ENCODE measurements at regions not wholly inside any gene's neighbourhood (a gene's known extent, or its start where the extent isn't known, plus 50 kb on each side); places are given as distances from the start of the nearest gene placed in this dataset.

- WGBS (ENCODE audit: insufficient coverage): no CpG with 5 or more reads among the region's 2 CpGs
- Histone ChIP-seq H3K4me1 (ENCODE audit: control insufficient read depth, insufficient read depth, low read length) (no peaks in the 10 kb centered on the region), H3K27ac (ENCODE audit: low read depth, low read length) (no peak overlapping the region)
Observed at GRCh38 chr2:150188800-150189199, 298.7 kb downstream of the RND3 start.

GRCh38 chr2:150188177-150188576 is 299.3 kb downstream of the RND3 start:
- no peaks in the 10 kb centered on the region for H3K9me3 ChIP-seq (ENCODE audit: control insufficient read depth, insufficient read depth, low read length)
- H3K4me3 ChIP-seq (ENCODE audit: low read depth, low read length): no peak overlapping the region
- H3K27me3 ChIP-seq (ENCODE audit: control insufficient read depth, insufficient read depth, low read length): no peaks in the 10 kb centered on the region
- no peaks in the 10 kb centered on the region for H3K36me3 ChIP-seq (ENCODE audit: control insufficient read depth, insufficient read depth, low read length)
- H3K27ac ChIP-seq (ENCODE audit: low read depth, low read length): no peak overlapping the region
- DNase-seq (ENCODE audit: low read depth in 4 of 6, low spot score in 6 of 6): no peak
- no peaks in the 10 kb centered on the region for H3K4me1 ChIP-seq (ENCODE audit: control insufficient read depth, insufficient read depth, low read length)
- WGBS (ENCODE audit: insufficient coverage): no CpG with 5 or more reads among the region's 4 CpGs

More at GRCh38 chr2:150188800-150189199, 298.7 kb downstream of the RND3 start:
- H3K36me3 ChIP-seq (ENCODE audit: control insufficient read depth, insufficient read depth, low read length): no peaks in the 10 kb centered on the region
- no peak overlapping the region for H3K4me3 ChIP-seq (ENCODE audit: low read depth, low read length)
- no peak for DNase-seq (ENCODE audit: low read depth in 4 of 6, low spot score in 6 of 6)
- no peaks in the 10 kb centered on the region for H3K27me3 ChIP-seq (ENCODE audit: control insufficient read depth, insufficient read depth, low read length)
- H3K9me3 ChIP-seq (ENCODE audit: control insufficient read depth, insufficient read depth, low read length): no peaks in the 10 kb centered on the region

GRCh38 chr2:150182566-150183235 is 304.8 kb downstream of the RND3 start:
- no peaks in the 10 kb centered on the region for H3K9me3 ChIP-seq (ENCODE audit: control insufficient read depth, insufficient read depth, low read length)
- no peak overlapping the region for H3K4me3 ChIP-seq (ENCODE audit: low read depth, low read length)
- H3K27ac ChIP-seq (ENCODE audit: low read depth, low read length): no peak overlapping the region
- no peaks in the 10 kb centered on the region for H3K36me3 ChIP-seq (ENCODE audit: control insufficient read depth, insufficient read depth, low read length)
- WGBS (ENCODE audit: insufficient coverage): no CpG with 5 or more reads among the region's 5 CpGs
- no peaks in the 10 kb centered on the region for H3K4me1 ChIP-seq (ENCODE audit: control insufficient read depth, insufficient read depth, low read length)
- H3K27me3 ChIP-seq (ENCODE audit: control insufficient read depth, insufficient read depth, low read length): no peaks in the 10 kb centered on the region
- peak in 1 of 6 donors; percentile 79 for DNase-seq (ENCODE audit: low read depth in 4 of 6, low spot score in 6 of 6)

- Histone ChIP-seq H3K36me3 (ENCODE audit: control insufficient read depth, insufficient read depth, low read length) (no peaks in the 10 kb centered on the region), H3K4me1 (ENCODE audit: control insufficient read depth, insufficient read depth, low read length) (no peaks in the 10 kb centered on the region), H3K27ac (ENCODE audit: low read depth, low read length) (no peak overlapping the region), H3K27me3 (ENCODE audit: control insufficient read depth, insufficient read depth, low read length) (no peaks in the 10 kb centered on the region), H3K4me3 (ENCODE audit: low read depth, low read length) (no peak overlapping the region), H3K9me3 (ENCODE audit: control insufficient read depth, insufficient read depth, low read length) (no peaks in the 10 kb centered on the region)
- DNase-seq (ENCODE audit: low read depth in 4 of 6, low spot score in 6 of 6): no peak
Observed at GRCh38 chr2:150178591-150178990, 308.9 kb downstream of the RND3 start.

GRCh38 chr2:150174971-150175421 is 312.5 kb downstream of the RND3 start:
- H3K9me3 ChIP-seq (ENCODE audit: control insufficient read depth, insufficient read depth, low read length): no peaks in the 10 kb centered on the region
- no peaks in the 10 kb centered on the region for H3K27me3 ChIP-seq (ENCODE audit: control insufficient read depth, insufficient read depth, low read length)
- no peaks in the 10 kb centered on the region for H3K36me3 ChIP-seq (ENCODE audit: control insufficient read depth, insufficient read depth, low read length)
- H3K4me1 ChIP-seq (ENCODE audit: control insufficient read depth, insufficient read depth, low read length): no peaks in the 10 kb centered on the region
- no peak overlapping the region for H3K4me3 ChIP-seq (ENCODE audit: low read depth, low read length)
- no peak overlapping the region for H3K27ac ChIP-seq (ENCODE audit: low read depth, low read length)
- no peak for DNase-seq (ENCODE audit: low read depth in 4 of 6, low spot score in 6 of 6)
- no CpG with 5 or more reads among the region's 1 CpG for WGBS (ENCODE audit: insufficient coverage)

- Histone ChIP-seq H3K9me3 (ENCODE audit: control insufficient read depth, insufficient read depth, low read length) (no peaks in the 10 kb centered on the region), H3K36me3 (ENCODE audit: control insufficient read depth, insufficient read depth, low read length) (no peaks in the 10 kb centered on the region), H3K4me1 (ENCODE audit: control insufficient read depth, insufficient read depth, low read length) (no peaks in the 10 kb centered on the region), H3K27me3 (ENCODE audit: control insufficient read depth, insufficient read depth, low read length) (no peaks in the 10 kb centered on the region), H3K27ac (ENCODE audit: low read depth, low read length) (no peak overlapping the region), H3K4me3 (ENCODE audit: low read depth, low read length) (no peak overlapping the region)
- no CpG with 5 or more reads among the region's 2 CpGs for WGBS (ENCODE audit: insufficient coverage)
- DNase-seq (ENCODE audit: low read depth in 4 of 6, low spot score in 6 of 6): no peak
Observed at GRCh38 chr2:150174056-150174805, 313.2 kb downstream of the RND3 start.

- Histone ChIP-seq H3K4me1 (ENCODE audit: control insufficient read depth, insufficient read depth, low read length) (no peaks in the 10 kb centered on the region), H3K9me3 (ENCODE audit: control insufficient read depth, insufficient read depth, low read length) (no peaks in the 10 kb centered on the region), H3K4me3 (ENCODE audit: low read depth, low read length) (no peak overlapping the region), H3K27me3 (ENCODE audit: control insufficient read depth, insufficient read depth, low read length) (no peaks in the 10 kb centered on the region), H3K36me3 (ENCODE audit: control insufficient read depth, insufficient read depth, low read length) (no peaks in the 10 kb centered on the region), H3K27ac (ENCODE audit: low read depth, low read length) (no peak overlapping the region)
- 97% methylated on average over 41 of the region's 43 CpGs for WGBS (ENCODE audit: insufficient coverage)
- no peak for DNase-seq (ENCODE audit: low read depth in 4 of 6, low spot score in 6 of 6)
Observed at GRCh38 chr2:150171065-150171548, 316.4 kb downstream of the RND3 start.

GRCh38 chr2:150169237-150169629 is 318.2 kb downstream of the RND3 start:
- Histone ChIP-seq H3K4me3 (ENCODE audit: low read depth, low read length) (no peak overlapping the region), H3K9me3 (ENCODE audit: control insufficient read depth, insufficient read depth, low read length) (no peaks in the 10 kb centered on the region), H3K27ac (ENCODE audit: low read depth, low read length) (no peak overlapping the region), H3K27me3 (ENCODE audit: control insufficient read depth, insufficient read depth, low read length) (no peaks in the 10 kb centered on the region), H3K36me3 (ENCODE audit: control insufficient read depth, insufficient read depth, low read length) (no peaks in the 10 kb centered on the region), H3K4me1 (ENCODE audit: control insufficient read depth, insufficient read depth, low read length) (no peaks in the 10 kb centered on the region)
- DNase-seq (ENCODE audit: low read depth in 4 of 6, low spot score in 6 of 6): no peak

- DNase-seq (ENCODE audit: low read depth in 4 of 6, low spot score in 6 of 6): no peak
- Histone ChIP-seq H3K4me3 (ENCODE audit: low read depth, low read length) (no peak overlapping the region), H3K9me3 (ENCODE audit: control insufficient read depth, insufficient read depth, low read length) (no peaks in the 10 kb centered on the region), H3K27ac (ENCODE audit: low read depth, low read length) (no peak overlapping the region), H3K27me3 (ENCODE audit: control insufficient read depth, insufficient read depth, low read length) (no peaks in the 10 kb centered on the region), H3K4me1 (ENCODE audit: control insufficient read depth, insufficient read depth, low read length) (no peaks in the 10 kb centered on the region), H3K36me3 (ENCODE audit: control insufficient read depth, insufficient read depth, low read length) (no peaks in the 10 kb centered on the region)
- no CpG with 5 or more reads among the region's 1 CpG for WGBS (ENCODE audit: insufficient coverage)
Observed at GRCh38 chr2:150168595-150169236, 318.8 kb downstream of the RND3 start.
